Panc1 (cell line): ENCODE measurements at regions not wholly inside any gene's neighbourhood (a gene's known extent, or its start where the extent isn't known, plus 50 kb on each side); places are given as distances from the start of the nearest gene placed in this dataset.

Experiments
- ATAC-seq: fragments of 200-7000 bp; cut with Tn5 transposase; 2 replicates; pipeline ENCODE4 v1.9.1; 2020; ENCODE audit warnings: mild to moderate bottlenecking, moderate library complexity
- BruUV-seq: library from RNA; stranded (reverse); fragments of 400-500 nt; replicated peaks from 2 replicates; lab custom pipeline; 2021; lab: Mats Ljungman, UMichigan
- CTCF ChIA-PET: fragments of 300-600 bp; sonication (Branson Sonifier 250); formaldehyde crosslinking; loops from one replicate; lab custom pipeline; 2022; ENCODE audit warnings: antibody characterized with exemption; lab: Charles Lee
- POLR2A ChIA-PET: fragments of 300-600 bp; sonication (Branson Sonifier 250); formaldehyde crosslinking; loops from one replicate; lab custom pipeline; 2022; ENCODE audit warnings: antibody characterized with exemption; lab: Charles Lee
- DNase-seq: peaks from one replicate; pipeline ENCODE4 v3.0.0-alpha.2; 2010; ENCODE audit warnings: low read depth, low spot score
- H3K27ac ChIP-seq: 2 replicates; pipeline ENCODE4 v1.5.1; 2011; ENCODE audit warnings: mild to moderate bottlenecking, low read length, inconsistent platforms
- H3K27me3 ChIP-seq: fragments of 200-500 bp; sonication (Bioruptor generic); 2 replicates; pipeline ENCODE4 v1.6.0; 2014; ENCODE audit warnings: low read length, inconsistent platforms; ENCODE audit not compliant: control insufficient read depth, insufficient read depth
- H3K36me3 ChIP-seq: fragments of 200-500 bp; sonication (Bioruptor generic); 2 replicates; pipeline ENCODE4 v1.5.1; 2014; ENCODE audit warnings: inconsistent platforms, mild to moderate bottlenecking, low read length, moderate library complexity; ENCODE audit not compliant: control insufficient read depth, insufficient read depth
- H3K4me1 ChIP-seq: 2 replicates; pipeline ENCODE4 v1.5.1; 2011; ENCODE audit warnings: inconsistent platforms, mild to moderate bottlenecking, low read length, moderate library complexity; ENCODE audit not compliant: control insufficient read depth, insufficient read depth
- H3K4me3 ChIP-seq, 2 experiments: 2 replicates each; pipeline ENCODE4 v1.5.1; 2011 to 2012; ENCODE audit warnings: low read depth in 2 of 2, low read length in 2 of 2, mild to moderate bottlenecking in 2 of 2, inconsistent platforms in 1 of 2, moderate library complexity in 1 of 2
- H3K9me3 ChIP-seq: fragments of 200-500 bp; sonication (Bioruptor generic); 2 replicates; pipeline ENCODE4 v1.5.1; 2014; ENCODE audit warnings: low read depth, mild to moderate bottlenecking, inconsistent platforms, low read length, moderate library complexity; ENCODE audit not compliant: control insufficient read depth, insufficient read depth
- POLR2AphosphoS5 ChIP-seq: IDR thresholded peaks from 2 replicates; pipeline ENCODE4 v1.6.1; 2012; ENCODE audit warnings: mild to moderate bottlenecking, low read depth, low read length, moderate library complexity
- SIN3A ChIP-seq: IDR thresholded peaks from 2 replicates; pipeline ENCODE4 v1.6.1; 2012; ENCODE audit warnings: low read depth, mild to moderate bottlenecking, low read length, moderate library complexity, borderline replicate concordance; ENCODE audit not compliant: insufficient read depth
- TCF7L2 ChIP-seq: IDR thresholded peaks from 2 replicates; pipeline ENCODE4 v1.6.1; 2011; ENCODE audit warnings: mild to moderate bottlenecking, low read depth, low read length, inconsistent platforms
- in situ Hi-C: cut with HindIII; loops from 2 replicates; pipeline ENCODE4 v1.10.0; 2016; ENCODE audit warnings: low sequenced_read_pairs, low pct_unique_long_range_greater_than_20kb
- intact Hi-C: fragments of 100-400 bp; cut with micrococcal nuclease; formaldehyde crosslinking; loops from one replicate; pipeline ENCODE4 v1.10.0; 2022; ENCODE audit not compliant: unreplicated experiment
- TF ChIP-seq, protein P1 (sequence below), 2 experiments: IDR thresholded peaks; 2 replicates each; pipeline ENCODE4 v1.6.1; 2011 to 2012; ENCODE audit warnings: low read depth in 2 of 2, control low read depth in 1 of 2, low read length in 1 of 2, mild to moderate bottlenecking in 1 of 2, moderate library complexity in 1 of 2; ENCODE audit not compliant: insufficient read depth in 1 of 2
- TF ChIP-seq, protein P2 (sequence below): fragments of 450-650 bp; IDR thresholded peaks from 2 replicates; pipeline ENCODE4 v1.5.1; 2017; ENCODE audit warnings: mild to moderate bottlenecking

GRCh38 chr4:24145591-24145990 lies 255.7 kb upstream of the PPARGC1A start:
- no peaks in the 10 kb centered on the region for H3K9me3 ChIP-seq
- ATAC-seq (no peak), DNase-seq (no peak)
- BruUV-seq, result no TSS peak
- H3K4me1 ChIP-seq, result no peaks in the 10 kb centered on the region
- ChIA-PET CTCF (no interaction called here), POLR2A (no interaction called here)
- H3K27me3 ChIP-seq, result no peaks in the 10 kb centered on the region
- in situ Hi-C loops (no loop called here), intact Hi-C loops (no loop called here)
- no peak overlapping the region for H3K4me3 ChIP-seq
- H3K36me3 ChIP-seq, result no peaks in the 10 kb centered on the region
- TF ChIP-seq POLR2AphosphoS5, result no peak
- TF ChIP-seq, protein P1, sequence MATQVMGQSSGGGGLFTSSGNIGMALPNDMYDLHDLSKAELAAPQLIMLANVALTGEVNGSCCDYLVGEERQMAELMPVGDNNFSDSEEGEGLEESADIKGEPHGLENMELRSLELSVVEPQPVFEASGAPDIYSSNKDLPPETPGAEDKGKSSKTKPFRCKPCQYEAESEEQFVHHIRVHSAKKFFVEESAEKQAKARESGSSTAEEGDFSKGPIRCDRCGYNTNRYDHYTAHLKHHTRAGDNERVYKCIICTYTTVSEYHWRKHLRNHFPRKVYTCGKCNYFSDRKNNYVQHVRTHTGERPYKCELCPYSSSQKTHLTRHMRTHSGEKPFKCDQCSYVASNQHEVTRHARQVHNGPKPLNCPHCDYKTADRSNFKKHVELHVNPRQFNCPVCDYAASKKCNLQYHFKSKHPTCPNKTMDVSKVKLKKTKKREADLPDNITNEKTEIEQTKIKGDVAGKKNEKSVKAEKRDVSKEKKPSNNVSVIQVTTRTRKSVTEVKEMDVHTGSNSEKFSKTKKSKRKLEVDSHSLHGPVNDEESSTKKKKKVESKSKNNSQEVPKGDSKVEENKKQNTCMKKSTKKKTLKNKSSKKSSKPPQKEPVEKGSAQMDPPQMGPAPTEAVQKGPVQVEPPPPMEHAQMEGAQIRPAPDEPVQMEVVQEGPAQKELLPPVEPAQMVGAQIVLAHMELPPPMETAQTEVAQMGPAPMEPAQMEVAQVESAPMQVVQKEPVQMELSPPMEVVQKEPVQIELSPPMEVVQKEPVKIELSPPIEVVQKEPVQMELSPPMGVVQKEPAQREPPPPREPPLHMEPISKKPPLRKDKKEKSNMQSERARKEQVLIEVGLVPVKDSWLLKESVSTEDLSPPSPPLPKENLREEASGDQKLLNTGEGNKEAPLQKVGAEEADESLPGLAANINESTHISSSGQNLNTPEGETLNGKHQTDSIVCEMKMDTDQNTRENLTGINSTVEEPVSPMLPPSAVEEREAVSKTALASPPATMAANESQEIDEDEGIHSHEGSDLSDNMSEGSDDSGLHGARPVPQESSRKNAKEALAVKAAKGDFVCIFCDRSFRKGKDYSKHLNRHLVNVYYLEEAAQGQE (IDR thresholded peaks at IDR 0.05; ENCODE audit: insufficient read depth in 1 of 2, low read depth in 2 of 2, low read length in 1 of 2), result no peak
- no peak for TF ChIP-seq SIN3A
- no peak for TF ChIP-seq TCF7L2
- TF ChIP-seq, protein P2, sequence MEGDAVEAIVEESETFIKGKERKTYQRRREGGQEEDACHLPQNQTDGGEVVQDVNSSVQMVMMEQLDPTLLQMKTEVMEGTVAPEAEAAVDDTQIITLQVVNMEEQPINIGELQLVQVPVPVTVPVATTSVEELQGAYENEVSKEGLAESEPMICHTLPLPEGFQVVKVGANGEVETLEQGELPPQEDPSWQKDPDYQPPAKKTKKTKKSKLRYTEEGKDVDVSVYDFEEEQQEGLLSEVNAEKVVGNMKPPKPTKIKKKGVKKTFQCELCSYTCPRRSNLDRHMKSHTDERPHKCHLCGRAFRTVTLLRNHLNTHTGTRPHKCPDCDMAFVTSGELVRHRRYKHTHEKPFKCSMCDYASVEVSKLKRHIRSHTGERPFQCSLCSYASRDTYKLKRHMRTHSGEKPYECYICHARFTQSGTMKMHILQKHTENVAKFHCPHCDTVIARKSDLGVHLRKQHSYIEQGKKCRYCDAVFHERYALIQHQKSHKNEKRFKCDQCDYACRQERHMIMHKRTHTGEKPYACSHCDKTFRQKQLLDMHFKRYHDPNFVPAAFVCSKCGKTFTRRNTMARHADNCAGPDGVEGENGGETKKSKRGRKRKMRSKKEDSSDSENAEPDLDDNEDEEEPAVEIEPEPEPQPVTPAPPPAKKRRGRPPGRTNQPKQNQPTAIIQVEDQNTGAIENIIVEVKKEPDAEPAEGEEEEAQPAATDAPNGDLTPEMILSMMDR, result no peak
- H3K27ac ChIP-seq, result no peak overlapping the region

- TF ChIP-seq TCF7L2, result no peak
- TF ChIP-seq, protein P2, result no peak
- TF ChIP-seq SIN3A, result no peak
- TF ChIP-seq, protein P1 (IDR thresholded peaks at IDR 0.05; ENCODE audit: insufficient read depth in 1 of 2, low read depth in 2 of 2, low read length in 1 of 2), result no peak
- intact Hi-C loops (no loop called here), in situ Hi-C loops (no loop called here)
- CTCF ChIA-PET, result no interaction called here
- no TSS peak for BruUV-seq
- ATAC-seq (no peak), DNase-seq (no peak)
- Histone ChIP-seq H3K4me3 (no peak overlapping the region), H3K9me3 (no peaks in the 10 kb centered on the region), H3K27ac (no peak overlapping the region), H3K4me1 (no peaks in the 10 kb centered on the region), H3K36me3 (no peaks in the 10 kb centered on the region), H3K27me3 (no peaks in the 10 kb centered on the region)
- POLR2A ChIA-PET, result interaction anchor here (0.6 kb wide), 1 partner anchor 827 kb away, joined by 3 read pairs; no protein-coding TSS in a partner anchor
Measured at GRCh38 chr4:24144381-24144780, 254.5 kb upstream of the PPARGC1A start.
